ENCODE measurements at regions not wholly inside any gene's neighbourhood (a gene's known extent, or its start where the extent isn't known, plus 50 kb on each side); places are given as distances from the start of the nearest gene placed in this dataset.
A peak's percentile ranks its signal among the peaks of the same experiment; 100 is the strongest.
"Not testable (repeated sequence)": the region's sequence is repeated elsewhere in the genome, so short reads cannot be mapped to it uniquely, and the experiment has no call there.

DNA sequence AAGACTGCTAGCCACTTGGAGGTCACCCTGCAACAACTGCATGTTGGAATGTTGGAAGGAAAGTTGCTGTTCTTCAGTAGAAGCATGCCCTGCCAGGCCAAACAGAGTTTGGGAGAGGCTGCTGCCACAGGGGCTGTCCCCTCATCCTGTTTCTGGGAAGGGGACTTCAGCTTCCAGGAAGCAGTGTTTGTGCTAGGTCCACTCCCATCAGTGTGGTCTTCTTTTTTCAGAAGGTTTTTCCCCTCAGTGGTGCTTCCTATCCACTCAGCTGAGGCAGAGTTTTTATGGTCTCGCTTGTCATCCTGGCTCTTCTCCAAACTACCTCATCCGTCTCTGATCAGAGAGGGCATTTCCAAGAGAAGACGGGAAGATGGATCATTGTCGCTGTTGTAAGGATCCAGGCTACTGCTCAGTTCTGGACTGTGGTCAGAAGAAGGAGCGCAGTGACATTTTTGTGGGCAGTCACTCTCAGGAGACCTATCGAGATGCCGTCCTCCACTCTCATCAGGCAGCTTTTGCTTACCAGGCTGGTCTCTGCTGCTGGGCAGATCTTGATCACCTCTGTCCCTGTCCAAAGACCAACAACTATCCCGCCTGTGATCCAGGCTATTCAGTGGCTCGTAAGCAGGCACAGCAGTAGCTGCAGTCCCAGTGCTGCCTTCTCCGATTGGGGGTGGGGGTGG, 97.8 kb upstream of the C5orf63 start:
- Histone ChIP-seq H4K5ac (ENCODE audit: low read length) (no peak overlapping the region), H3K4me2 (ENCODE audit: low read length) (no peak overlapping the region), H3K23ac (ENCODE audit: low read length) (no peak overlapping the region), H3K79me2 (ENCODE audit: control insufficient read depth, insufficient read depth, low read length) (no peaks in the 10 kb centered on the region), H3K9ac (ENCODE audit: low read length) (no peak overlapping the region), H3K79me1 (ENCODE audit: low read length) (no peaks in the 10 kb centered on the region), H2BK120ac (ENCODE audit: low read depth, low read length) (no peak overlapping the region), H3K36me3 (ENCODE audit: control insufficient read depth, insufficient read depth, low read length) (no peaks in the 10 kb centered on the region), H3K27me3 (ENCODE audit: insufficient read depth, low read length, poor library complexity) (no peaks in the 10 kb centered on the region), H3K4ac (ENCODE audit: low read depth, low read length) (no peak overlapping the region), H3K4me1 (ENCODE audit: control insufficient read depth, low read depth, low read length) (no peaks in the 10 kb centered on the region), H3K27ac (ENCODE audit: low read depth, low read length) (no peak overlapping the region), H3K18ac (ENCODE audit: low read length) (no peak overlapping the region), H3K56ac (ENCODE audit: low read length) (no peak overlapping the region), H3K4me3 (ENCODE audit: low read length) (no peak overlapping the region), H2BK15ac (replicated peaks; ENCODE audit: low read depth) (no peak overlapping the region), H2BK5ac (ENCODE audit: low read length) (no peak overlapping the region), H4K8ac (ENCODE audit: low read depth, low read length) (no peak overlapping the region), H2AK5ac (ENCODE audit: low read length) (no peak overlapping the region)
- WGBS (ENCODE audit: extremely low coverage, insufficient coverage, low lambda C conversion rate) = no CpG with 5 or more reads among the region's 10 CpGs
- DNase-seq = no peak

DNA sequence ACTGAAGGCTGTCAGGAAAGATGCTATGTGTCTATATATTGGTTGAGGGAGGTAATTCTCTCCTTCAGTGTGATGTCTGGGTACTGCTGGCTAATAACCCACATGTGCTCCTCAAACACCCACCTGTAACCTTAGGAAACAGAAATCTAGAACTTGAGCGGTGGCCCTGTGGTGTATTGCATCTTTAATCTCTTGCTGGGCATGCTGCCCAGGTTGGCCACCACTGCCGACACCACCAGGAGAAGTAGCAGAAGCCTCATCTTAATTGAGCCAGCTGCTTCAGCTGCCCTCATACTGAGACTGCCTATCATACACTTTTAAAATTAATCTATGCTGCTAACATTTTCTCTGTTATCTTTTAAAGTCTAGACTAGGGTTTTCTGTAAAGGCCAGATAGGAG, 103.5 kb upstream of the C5orf63 start:
- H3K4me1 ChIP-seq (ENCODE audit: control insufficient read depth, low read depth, low read length) = no peaks in the 10 kb centered on the region
- no peak overlapping the region for H3K4me2 ChIP-seq (ENCODE audit: low read length)
- no peak overlapping the region for H3K23ac ChIP-seq (ENCODE audit: low read length)
- H3K9ac ChIP-seq (ENCODE audit: low read length) = no peak overlapping the region
- no peak overlapping the region for H3K27ac ChIP-seq (ENCODE audit: low read depth, low read length)
- H2BK15ac ChIP-seq (replicated peaks; ENCODE audit: low read depth) = no peak overlapping the region
- no peak overlapping the region for H4K8ac ChIP-seq (ENCODE audit: low read depth, low read length)
- no peak overlapping the region for H4K5ac ChIP-seq (ENCODE audit: low read length)
- H3K27me3 ChIP-seq (ENCODE audit: insufficient read depth, low read length, poor library complexity) = no peaks in the 10 kb centered on the region
- no peak overlapping the region for H3K4me3 ChIP-seq (ENCODE audit: low read length)
- no peak for DNase-seq
- no peak overlapping the region for H2BK120ac ChIP-seq (ENCODE audit: low read depth, low read length)
- no peak overlapping the region for H3K56ac ChIP-seq (ENCODE audit: low read length)
- H3K18ac ChIP-seq (ENCODE audit: low read length) = no peak overlapping the region
- H3K79me1 ChIP-seq (ENCODE audit: low read length) = no peaks in the 10 kb centered on the region
- H3K79me2 ChIP-seq (ENCODE audit: control insufficient read depth, insufficient read depth, low read length) = no peaks in the 10 kb centered on the region
- no peak overlapping the region for H3K4ac ChIP-seq (ENCODE audit: low read depth, low read length)
- WGBS (ENCODE audit: extremely low coverage, insufficient coverage, low lambda C conversion rate) = no CpG with 5 or more reads among the region's 2 CpGs
- no peak overlapping the region for H2AK5ac ChIP-seq (ENCODE audit: low read length)
- H2BK5ac ChIP-seq (ENCODE audit: low read length) = no peak overlapping the region
- no peaks in the 10 kb centered on the region for H3K36me3 ChIP-seq (ENCODE audit: control insufficient read depth, insufficient read depth, low read length)

DNA sequence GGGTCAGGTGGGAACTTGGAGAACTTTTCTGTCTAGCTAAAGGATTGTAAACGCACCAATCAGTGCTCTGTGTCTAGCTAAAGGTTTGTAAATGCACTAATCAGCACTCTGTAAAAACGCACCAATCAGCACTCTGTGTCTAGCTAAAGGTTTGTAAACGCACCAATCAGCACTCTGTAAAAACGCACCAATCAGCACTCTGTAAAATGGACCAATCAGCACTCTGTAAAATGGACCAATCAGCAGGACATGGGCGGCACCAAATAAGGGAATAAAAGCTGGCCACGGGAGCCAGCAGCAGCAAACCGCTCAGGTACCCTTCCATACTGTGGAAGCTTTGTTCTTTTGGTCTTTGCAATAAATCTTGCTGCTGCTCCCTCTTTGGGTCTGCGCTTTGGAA, 108.0 kb upstream of the MEGF10 start:
- not testable (repeated sequence) for H2BK5ac ChIP-seq (ENCODE audit: low read length); H3K18ac ChIP-seq (ENCODE audit: low read length); H2BK120ac ChIP-seq (ENCODE audit: low read depth, low read length); H3K79me2 ChIP-seq (ENCODE audit: control insufficient read depth, insufficient read depth, low read length); H3K23ac ChIP-seq (ENCODE audit: low read length); H3K4me3 ChIP-seq (ENCODE audit: low read length); H3K27me3 ChIP-seq (ENCODE audit: insufficient read depth, low read length, poor library complexity); H3K56ac ChIP-seq (ENCODE audit: low read length); H3K4me1 ChIP-seq (ENCODE audit: control insufficient read depth, low read depth, low read length); H4K5ac ChIP-seq (ENCODE audit: low read length); H3K4ac ChIP-seq (ENCODE audit: low read depth, low read length); H3K79me1 ChIP-seq (ENCODE audit: low read length); H3K36me3 ChIP-seq (ENCODE audit: control insufficient read depth, insufficient read depth, low read length); DNase-seq; H2BK15ac ChIP-seq (replicated peaks; ENCODE audit: low read depth); H3K4me2 ChIP-seq (ENCODE audit: low read length); H4K8ac ChIP-seq (ENCODE audit: low read depth, low read length); H3K9ac ChIP-seq (ENCODE audit: low read length); H2AK5ac ChIP-seq (ENCODE audit: low read length); H3K27ac ChIP-seq (ENCODE audit: low read depth, low read length)
- no CpG with 5 or more reads among the region's 8 CpGs for WGBS (ENCODE audit: extremely low coverage, insufficient coverage, low lambda C conversion rate)

DNA sequence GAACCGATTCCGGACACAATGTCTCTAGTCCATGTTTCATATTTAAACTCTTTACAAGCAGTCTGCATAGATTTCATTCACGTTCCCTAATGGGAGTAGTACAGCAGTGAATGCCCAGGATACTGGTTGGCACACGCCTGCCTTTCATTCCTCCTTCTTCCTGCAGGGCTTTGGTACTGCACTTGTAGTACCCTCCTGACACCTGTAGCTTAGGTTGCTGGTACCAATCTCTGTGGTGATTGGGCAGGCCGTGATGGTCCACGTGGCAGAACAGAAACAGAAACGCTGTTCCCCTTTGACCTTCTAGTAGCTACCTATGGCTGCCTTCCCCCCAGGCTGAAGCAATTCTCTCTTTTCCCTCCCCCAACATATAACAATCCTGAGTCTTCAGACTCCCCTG, 107.3 kb upstream of the MEGF10 start:
- Histone ChIP-seq H4K8ac (ENCODE audit: low read depth, low read length) (no peak overlapping the region), H3K27me3 (ENCODE audit: insufficient read depth, low read length, poor library complexity) (no peaks in the 10 kb centered on the region), H3K56ac (ENCODE audit: low read length) (no peak overlapping the region), H3K79me1 (ENCODE audit: low read length) (no peaks in the 10 kb centered on the region), H4K5ac (ENCODE audit: low read length) (no peak overlapping the region), H3K4me3 (ENCODE audit: low read length) (no peak overlapping the region), H3K36me3 (ENCODE audit: control insufficient read depth, insufficient read depth, low read length) (no peaks in the 10 kb centered on the region), H3K18ac (ENCODE audit: low read length) (no peak overlapping the region), H3K9ac (ENCODE audit: low read length) (no peak overlapping the region), H3K27ac (ENCODE audit: low read depth, low read length) (no peak overlapping the region), H3K23ac (ENCODE audit: low read length) (no peak overlapping the region), H3K79me2 (ENCODE audit: control insufficient read depth, insufficient read depth, low read length) (no peaks in the 10 kb centered on the region), H2AK5ac (ENCODE audit: low read length) (no peak overlapping the region), H2BK15ac (replicated peaks; ENCODE audit: low read depth) (no peak overlapping the region), H2BK120ac (ENCODE audit: low read depth, low read length) (no peak overlapping the region), H2BK5ac (ENCODE audit: low read length) (no peak overlapping the region), H3K4ac (ENCODE audit: low read depth, low read length) (no peak overlapping the region), H3K4me1 (ENCODE audit: control insufficient read depth, low read depth, low read length) (no peaks in the 10 kb centered on the region), H3K4me2 (ENCODE audit: low read length) (no peak overlapping the region)
- no peak for DNase-seq
- no CpG with 5 or more reads among the region's 7 CpGs for WGBS (ENCODE audit: extremely low coverage, insufficient coverage, low lambda C conversion rate)

DNA sequence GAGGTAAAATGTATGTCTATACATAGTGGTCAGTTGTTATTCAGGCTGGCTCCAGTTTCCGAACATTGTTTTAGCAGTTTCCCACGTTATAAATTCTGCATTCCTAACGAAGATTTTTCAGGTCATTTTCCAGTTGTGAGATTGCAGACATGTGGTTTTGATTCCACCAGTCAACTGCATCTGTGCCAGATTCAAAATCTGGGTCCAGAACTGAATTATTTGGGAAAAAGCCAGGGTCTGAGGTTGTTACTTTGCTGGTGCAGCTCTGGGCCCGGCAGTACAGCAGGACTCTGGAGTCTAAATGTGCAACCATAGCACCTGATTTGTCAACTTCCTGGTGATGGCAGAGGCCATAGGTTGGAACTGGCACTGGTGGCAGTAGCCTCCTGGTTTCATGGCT, 105.7 kb upstream of the MEGF10 start:
- no peaks in the 10 kb centered on the region for H3K4me1 ChIP-seq (ENCODE audit: control insufficient read depth, low read depth, low read length)
- no peak overlapping the region for H3K23ac ChIP-seq (ENCODE audit: low read length)
- H3K27ac ChIP-seq (ENCODE audit: low read depth, low read length) = no peak overlapping the region
- no peak overlapping the region for H3K4ac ChIP-seq (ENCODE audit: low read depth, low read length)
- no peak overlapping the region for H4K8ac ChIP-seq (ENCODE audit: low read depth, low read length)
- H2BK120ac ChIP-seq (ENCODE audit: low read depth, low read length) = no peak overlapping the region
- no peaks in the 10 kb centered on the region for H3K36me3 ChIP-seq (ENCODE audit: control insufficient read depth, insufficient read depth, low read length)
- H3K4me3 ChIP-seq (ENCODE audit: low read length) = no peak overlapping the region
- H3K27me3 ChIP-seq (ENCODE audit: insufficient read depth, low read length, poor library complexity) = no peaks in the 10 kb centered on the region
- no peak overlapping the region for H3K18ac ChIP-seq (ENCODE audit: low read length)
- H3K79me1 ChIP-seq (ENCODE audit: low read length) = no peaks in the 10 kb centered on the region
- no peak overlapping the region for H2BK5ac ChIP-seq (ENCODE audit: low read length)
- H3K9ac ChIP-seq (ENCODE audit: low read length) = no peak overlapping the region
- H2BK15ac ChIP-seq (replicated peaks; ENCODE audit: low read depth) = no peak overlapping the region
- no peak for DNase-seq
- H4K5ac ChIP-seq (ENCODE audit: low read length) = no peak overlapping the region
- no peaks in the 10 kb centered on the region for H3K79me2 ChIP-seq (ENCODE audit: control insufficient read depth, insufficient read depth, low read length)
- WGBS (ENCODE audit: extremely low coverage, insufficient coverage, low lambda C conversion rate) = no CpG with 5 or more reads among the region's 4 CpGs
- H2AK5ac ChIP-seq (ENCODE audit: low read length) = no peak overlapping the region
- no peak overlapping the region for H3K56ac ChIP-seq (ENCODE audit: low read length)
- no peak overlapping the region for H3K4me2 ChIP-seq (ENCODE audit: low read length)

DNA sequence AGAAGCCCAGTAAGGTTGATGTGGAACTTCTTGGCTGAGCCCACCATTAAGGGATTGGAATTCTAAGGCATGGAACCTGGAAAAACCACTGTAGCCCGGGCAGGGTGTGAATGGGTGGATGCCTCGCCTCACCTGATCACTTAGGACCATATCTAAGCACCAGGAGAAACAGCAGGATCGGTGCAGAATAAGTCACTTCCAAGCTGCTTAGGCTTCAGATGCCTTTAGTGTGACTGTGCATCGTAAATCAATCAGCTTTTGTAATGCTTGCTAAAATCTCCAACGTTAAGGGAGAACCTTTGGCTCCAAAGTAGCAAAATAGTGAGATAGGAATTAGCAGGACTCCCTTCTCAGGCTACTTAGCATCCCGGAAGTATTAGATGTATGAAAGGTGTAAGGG, 103.9 kb upstream of the MEGF10 start:
- Histone ChIP-seq H3K27ac (ENCODE audit: low read depth, low read length) (no peak overlapping the region), H2BK120ac (ENCODE audit: low read depth, low read length) (no peak overlapping the region), H4K8ac (ENCODE audit: low read depth, low read length) (no peak overlapping the region), H2BK15ac (replicated peaks; ENCODE audit: low read depth) (no peak overlapping the region), H3K36me3 (ENCODE audit: control insufficient read depth, insufficient read depth, low read length) (no peaks in the 10 kb centered on the region), H3K79me2 (ENCODE audit: control insufficient read depth, insufficient read depth, low read length) (no peaks in the 10 kb centered on the region), H3K18ac (ENCODE audit: low read length) (no peak overlapping the region), H3K4ac (ENCODE audit: low read depth, low read length) (no peak overlapping the region), H4K5ac (ENCODE audit: low read length) (no peak overlapping the region), H3K79me1 (ENCODE audit: low read length) (no peaks in the 10 kb centered on the region), H3K4me1 (ENCODE audit: control insufficient read depth, low read depth, low read length) (no peaks in the 10 kb centered on the region), H2BK5ac (ENCODE audit: low read length) (no peak overlapping the region), H3K9ac (ENCODE audit: low read length) (no peak overlapping the region), H3K27me3 (ENCODE audit: insufficient read depth, low read length, poor library complexity) (no peaks in the 10 kb centered on the region), H3K4me3 (ENCODE audit: low read length) (no peak overlapping the region), H2AK5ac (ENCODE audit: low read length) (no peak overlapping the region), H3K56ac (ENCODE audit: low read length) (no peak overlapping the region), H3K23ac (ENCODE audit: low read length) (no peak overlapping the region), H3K4me2 (ENCODE audit: low read length) (no peak overlapping the region)
- no CpG with 5 or more reads among the region's 6 CpGs for WGBS (ENCODE audit: extremely low coverage, insufficient coverage, low lambda C conversion rate)
- peak; percentile 48 for DNase-seq
